Neural progenitor cell (in vitro differentiated cells): ENCODE measurements at regions not wholly inside any gene's neighbourhood (a gene's known extent, or its start where the extent isn't known, plus 50 kb on each side); places are given as distances from the start of the nearest gene placed in this dataset.

Source experiments
- DNase-seq: peaks from one replicate; pipeline ENCODE4 v3.0.0-alpha.2; 2016; ENCODE audit warnings: low spot score
- H2AFZ ChIP-seq: fragments of 200-600 bp; sonication (generic); replicated peaks from 2 replicates; pipeline ENCODE4 v1.6.1; 2016; ENCODE audit warnings: antibody characterized with exemption
- H3F3A ChIP-seq: fragments of 200-600 bp; sonication (generic); 2 replicates; pipeline ENCODE4 v1.6.1; 2016; ENCODE audit warnings: antibody characterized with exemption, low read depth
- H3K27ac ChIP-seq: fragments of 200-600 bp; sonication (generic); 2 replicates; pipeline ENCODE4 v1.5.1; 2016; ENCODE audit warnings: mild to moderate bottlenecking
- H3K27me3 ChIP-seq: fragments of 200-600 bp; sonication (generic); 2 replicates; pipeline ENCODE4 v1.6.1; 2016; ENCODE audit warnings: mild to moderate bottlenecking, moderate library complexity
- H3K36me3 ChIP-seq: fragments of 200-600 bp; sonication (generic); 2 replicates; pipeline ENCODE4 v1.5.1; 2016
- H3K4me1 ChIP-seq: fragments of 200-600 bp; sonication (generic); 2 replicates; pipeline ENCODE4 v1.6.1; 2016; ENCODE audit warnings: mixed run types
- H3K4me2 ChIP-seq: fragments of 200-600 bp; sonication (generic); 2 replicates; pipeline ENCODE4 v1.6.1; 2016
- H3K4me3 ChIP-seq: fragments of 200-600 bp; sonication (generic); 2 replicates; pipeline ENCODE4 v1.5.1; 2016
- H3K79me2 ChIP-seq: fragments of 200-600 bp; sonication (generic); 2 replicates; pipeline ENCODE4 v1.6.1; 2016; ENCODE audit warnings: low read depth
- H3K9ac ChIP-seq: fragments of 200-600 bp; sonication (generic); 2 replicates; pipeline ENCODE4 v1.6.1; 2016
- H3K9me3 ChIP-seq: fragments of 200-600 bp; sonication (generic); 2 replicates; pipeline ENCODE4 v1.5.1; 2016; ENCODE audit warnings: low read depth
- H4K20me1 ChIP-seq: fragments of 200-600 bp; sonication (generic); 2 replicates; pipeline ENCODE4 v1.6.1; 2016; ENCODE audit warnings: low read depth
- H3K27ac Mint-ChIP-seq: 3 replicates; pipeline ENCODE4 v1.8.0; 2021; ENCODE audit warnings: mixed read lengths
- H3K27me3 Mint-ChIP-seq: 2 replicates; pipeline ENCODE4 v1.8.0; 2022; ENCODE audit warnings: low read depth, mild to moderate bottlenecking, inconsistent platforms, moderate library complexity, mixed read lengths; ENCODE audit not compliant: insufficient read depth
- H3K36me3 Mint-ChIP-seq: 3 replicates; pipeline ENCODE4 v1.8.0; 2021; ENCODE audit warnings: mixed read lengths
- H3K4me1 Mint-ChIP-seq: 3 replicates; pipeline ENCODE4 v1.8.0; 2021; ENCODE audit warnings: mixed read lengths
- H3K4me3 Mint-ChIP-seq: 3 replicates; pipeline ENCODE4 v1.8.0; 2021; ENCODE audit warnings: mild to moderate bottlenecking, moderate library complexity, mixed read lengths
- H3K9me3 Mint-ChIP-seq: 3 replicates; pipeline ENCODE4 v1.8.0; 2020; ENCODE audit warnings: mixed read lengths
- EZH2 ChIP-seq: fragments of 200-600 bp; sonication (generic); IDR thresholded peaks from 2 replicates; pipeline ENCODE4 v1.6.1; 2017; ENCODE audit warnings: antibody characterized with exemption, mild to moderate bottlenecking, moderate library complexity
- EZH2phosphoT487 ChIP-seq: fragments of 200-600 bp; sonication (generic); IDR thresholded peaks from 2 replicates; pipeline ENCODE4 v1.6.1; 2017; ENCODE audit warnings: antibody characterized with exemption
- TF ChIP-seq, protein P1 (sequence below): fragments of 200-600 bp; sonication (generic); IDR thresholded peaks from 2 replicates; pipeline ENCODE4 v1.5.1; 2017; ENCODE audit warnings: antibody characterized with exemption, mild to moderate bottlenecking

DNA sequence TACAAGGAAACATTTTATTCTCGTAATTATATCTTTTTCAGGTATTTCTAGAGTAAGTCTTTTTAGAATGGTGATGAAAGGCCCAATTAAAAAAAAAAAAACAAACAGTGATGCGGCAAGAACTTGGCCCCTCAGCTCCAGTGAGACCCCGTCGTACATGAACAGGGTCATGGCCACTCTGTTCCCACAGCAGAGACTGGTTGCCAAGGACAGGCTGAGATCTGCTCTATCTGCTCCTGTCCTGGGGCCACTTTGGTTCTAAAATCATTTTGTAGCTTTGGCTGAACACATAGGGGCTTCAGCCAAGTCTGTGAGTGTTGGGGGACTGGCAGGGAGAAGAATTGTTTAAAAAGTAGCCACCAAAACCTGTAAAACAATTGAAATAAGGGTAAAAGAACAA, 286.9 kb downstream of the RFC3 start:
- no peak overlapping the region for H3K27ac Mint-ChIP-seq
- peaks cover 2% of the 10 kb centered on the region for H3K9me3 Mint-ChIP-seq
- Histone ChIP-seq H4K20me1 (no peaks in the 10 kb centered on the region), H3K4me1 (no peaks in the 10 kb centered on the region), H3K4me3 (no peak overlapping the region), H3F3A (no peaks in the 10 kb centered on the region), H2AFZ (no peak overlapping the region), H3K4me2 (no peak overlapping the region), H3K27me3 (no peaks in the 10 kb centered on the region), H3K9ac (no peak overlapping the region), H3K36me3 (no peaks in the 10 kb centered on the region), H3K9me3 (no peaks in the 10 kb centered on the region), H3K79me2 (no peaks in the 10 kb centered on the region), H3K27ac (no peak overlapping the region)
- no peak for TF ChIP-seq EZH2phosphoT487
- TF ChIP-seq, protein P1, sequence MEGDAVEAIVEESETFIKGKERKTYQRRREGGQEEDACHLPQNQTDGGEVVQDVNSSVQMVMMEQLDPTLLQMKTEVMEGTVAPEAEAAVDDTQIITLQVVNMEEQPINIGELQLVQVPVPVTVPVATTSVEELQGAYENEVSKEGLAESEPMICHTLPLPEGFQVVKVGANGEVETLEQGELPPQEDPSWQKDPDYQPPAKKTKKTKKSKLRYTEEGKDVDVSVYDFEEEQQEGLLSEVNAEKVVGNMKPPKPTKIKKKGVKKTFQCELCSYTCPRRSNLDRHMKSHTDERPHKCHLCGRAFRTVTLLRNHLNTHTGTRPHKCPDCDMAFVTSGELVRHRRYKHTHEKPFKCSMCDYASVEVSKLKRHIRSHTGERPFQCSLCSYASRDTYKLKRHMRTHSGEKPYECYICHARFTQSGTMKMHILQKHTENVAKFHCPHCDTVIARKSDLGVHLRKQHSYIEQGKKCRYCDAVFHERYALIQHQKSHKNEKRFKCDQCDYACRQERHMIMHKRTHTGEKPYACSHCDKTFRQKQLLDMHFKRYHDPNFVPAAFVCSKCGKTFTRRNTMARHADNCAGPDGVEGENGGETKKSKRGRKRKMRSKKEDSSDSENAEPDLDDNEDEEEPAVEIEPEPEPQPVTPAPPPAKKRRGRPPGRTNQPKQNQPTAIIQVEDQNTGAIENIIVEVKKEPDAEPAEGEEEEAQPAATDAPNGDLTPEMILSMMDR = no peak
- no peak for TF ChIP-seq EZH2
- H3K36me3 Mint-ChIP-seq = no peaks in the 10 kb centered on the region
- H3K27me3 Mint-ChIP-seq = no peaks in the 10 kb centered on the region
- H3K4me3 Mint-ChIP-seq = no peak overlapping the region
- no peak for DNase-seq
- H3K4me1 Mint-ChIP-seq = no peaks in the 10 kb centered on the region

DNA sequence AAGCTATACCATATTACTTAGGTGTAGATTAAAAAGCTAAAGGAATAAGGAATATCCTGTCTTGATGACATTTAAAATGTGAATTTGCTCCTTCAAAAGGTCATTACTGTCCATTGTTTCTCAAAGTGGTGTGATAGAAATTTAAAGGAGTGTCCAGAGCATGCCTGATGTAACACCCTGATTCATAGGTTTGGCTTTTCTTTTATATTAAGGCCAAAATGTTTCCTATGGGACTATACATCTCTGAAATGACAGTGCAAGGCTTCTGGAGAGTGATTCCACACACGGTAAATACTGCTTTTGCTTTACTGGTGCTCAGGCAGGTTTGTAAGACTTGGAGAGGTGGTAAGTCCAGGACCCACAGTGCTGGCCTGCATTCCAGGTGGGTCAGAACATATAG, 289.9 kb downstream of the RFC3 start:
- Mint-ChIP-seq H3K36me3 (no peaks in the 10 kb centered on the region), H3K9me3 (peaks cover 2% of the 10 kb centered on the region), H3K4me3 (no peak overlapping the region), H3K4me1 (no peaks in the 10 kb centered on the region), H3K27me3 (no peaks in the 10 kb centered on the region), H3K27ac (no peak overlapping the region)
- Histone ChIP-seq H3K9me3 (no peaks in the 10 kb centered on the region), H3K9ac (no peak overlapping the region), H3K79me2 (no peaks in the 10 kb centered on the region), H3K27ac (no peak overlapping the region), H3K27me3 (no peaks in the 10 kb centered on the region), H2AFZ (no peak overlapping the region), H3F3A (no peaks in the 10 kb centered on the region), H3K4me3 (no peak overlapping the region), H3K36me3 (no peaks in the 10 kb centered on the region), H3K4me1 (no peaks in the 10 kb centered on the region), H4K20me1 (no peaks in the 10 kb centered on the region), H3K4me2 (no peak overlapping the region)
- no peak for DNase-seq
- TF ChIP-seq, protein P1 = no peak
- TF ChIP-seq EZH2phosphoT487 (no peak), EZH2 (no peak)

DNA sequence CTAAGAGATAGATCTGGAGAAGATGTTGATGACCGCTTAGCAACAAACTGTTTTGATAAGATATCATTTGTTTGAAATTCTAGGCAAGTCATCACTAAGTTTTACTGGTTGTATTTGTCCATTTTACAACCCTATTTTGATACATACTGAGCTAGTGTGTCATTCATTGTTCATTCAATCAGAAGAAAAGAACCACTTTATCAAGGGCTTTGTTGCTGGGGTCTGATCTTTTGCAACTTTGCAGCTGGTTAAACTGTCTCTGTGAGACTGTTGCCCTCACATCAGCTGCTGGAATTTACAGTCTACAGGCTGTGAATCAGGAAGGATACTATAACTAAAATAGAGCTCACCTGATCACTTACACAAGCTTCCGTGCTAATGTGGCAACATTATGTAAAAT, 290.5 kb downstream of the RFC3 start:
- peaks cover 2% of the 10 kb centered on the region for H3K9me3 Mint-ChIP-seq
- TF ChIP-seq EZH2phosphoT487 (no peak), EZH2 (no peak)
- TF ChIP-seq, protein P1 = no peak
- Histone ChIP-seq H2AFZ (no peak overlapping the region), H3K9me3 (no peaks in the 10 kb centered on the region), H3F3A (no peaks in the 10 kb centered on the region), H3K36me3 (no peaks in the 10 kb centered on the region), H3K9ac (no peak overlapping the region), H3K4me2 (no peak overlapping the region), H4K20me1 (no peaks in the 10 kb centered on the region), H3K27me3 (no peaks in the 10 kb centered on the region), H3K27ac (no peak overlapping the region), H3K79me2 (no peaks in the 10 kb centered on the region), H3K4me1 (no peaks in the 10 kb centered on the region), H3K4me3 (no peak overlapping the region)
- no peak overlapping the region for H3K4me3 Mint-ChIP-seq
- H3K36me3 Mint-ChIP-seq = no peaks in the 10 kb centered on the region
- no peak overlapping the region for H3K27ac Mint-ChIP-seq
- no peak for DNase-seq
- no peaks in the 10 kb centered on the region for H3K4me1 Mint-ChIP-seq
- H3K27me3 Mint-ChIP-seq = no peaks in the 10 kb centered on the region

DNA sequence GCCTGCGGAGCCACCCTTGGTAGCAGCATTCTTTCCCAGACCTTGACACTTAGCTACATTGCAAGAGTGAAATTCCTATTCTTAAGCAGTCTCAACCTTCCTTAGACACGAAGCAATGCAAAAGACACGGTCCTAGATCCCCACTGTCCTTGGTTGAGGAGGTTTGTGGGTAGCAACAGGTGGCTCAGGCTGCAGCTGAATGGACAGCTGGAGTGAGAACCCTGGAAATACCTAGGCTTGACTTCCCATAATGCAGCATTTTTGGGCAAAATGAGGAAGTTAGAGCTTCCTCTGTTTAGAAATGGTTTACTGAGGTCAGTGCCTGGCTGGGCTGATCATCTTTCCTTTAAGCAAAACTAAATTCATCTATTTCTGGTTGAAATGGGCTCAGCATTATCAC, 296.6 kb downstream of the RFC3 start:
- Histone ChIP-seq H2AFZ (no peak overlapping the region), H3K36me3 (no peaks in the 10 kb centered on the region), H3K27me3 (no peaks in the 10 kb centered on the region), H3K79me2 (no peaks in the 10 kb centered on the region), H4K20me1 (no peaks in the 10 kb centered on the region), H3F3A (no peaks in the 10 kb centered on the region), H3K4me1 (peaks cover 6% of the 10 kb centered on the region), H3K27ac (no peak overlapping the region), H3K9ac (no peak overlapping the region), H3K4me3 (no peak overlapping the region), H3K9me3 (no peaks in the 10 kb centered on the region), H3K4me2 (no peak overlapping the region)
- TF ChIP-seq, protein P1 = no peak
- TF ChIP-seq EZH2phosphoT487 (no peak), EZH2 (no peak)
- Mint-ChIP-seq H3K4me1 (peaks cover 5% of the 10 kb centered on the region), H3K36me3 (no peaks in the 10 kb centered on the region), H3K27ac (no peak overlapping the region), H3K27me3 (no peaks in the 10 kb centered on the region), H3K9me3 (no peaks in the 10 kb centered on the region), H3K4me3 (no peak overlapping the region)
- DNase-seq = no peak
